GM19240 (cell line): ENCODE measurements at regions not wholly inside any gene's neighbourhood (a gene's known extent, or its start where the extent isn't known, plus 50 kb on each side); places are given as distances from the start of the nearest gene placed in this dataset.
"Not testable (repeated sequence)": the region's sequence is repeated elsewhere in the genome, so short reads cannot be mapped to it uniquely, and the experiment has no call there.

Experiments
- DNase-seq: peaks from one replicate; pipeline ENCODE4 v3.0.0; 2011; ENCODE audit warnings: low spot score; ENCODE audit not compliant: insufficient read length

DNA sequence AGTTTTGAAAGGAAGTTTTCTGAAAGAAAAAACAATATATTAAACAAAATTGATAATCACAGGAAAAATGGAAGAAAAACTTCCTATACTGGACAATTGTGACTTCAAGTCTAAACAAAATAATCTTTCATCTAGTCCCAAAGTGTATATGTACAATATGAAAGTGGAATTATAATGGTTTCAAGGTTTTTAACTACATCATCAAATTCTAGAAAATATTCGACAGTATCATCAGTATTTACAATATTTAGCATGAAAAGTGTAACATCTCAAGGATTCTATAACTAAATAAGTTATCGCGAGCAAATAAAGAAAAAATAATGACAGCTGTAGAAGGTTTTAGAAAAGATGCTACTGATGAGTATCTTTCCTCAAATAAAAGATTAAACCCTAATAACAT is 310.9 kb upstream of the LRFN5 start:
- DNase-seq = no peak

GRCh38 chr14:41289025-41289424 is 317.7 kb upstream of the LRFN5 start:
- DNase-seq = no peak

DNA sequence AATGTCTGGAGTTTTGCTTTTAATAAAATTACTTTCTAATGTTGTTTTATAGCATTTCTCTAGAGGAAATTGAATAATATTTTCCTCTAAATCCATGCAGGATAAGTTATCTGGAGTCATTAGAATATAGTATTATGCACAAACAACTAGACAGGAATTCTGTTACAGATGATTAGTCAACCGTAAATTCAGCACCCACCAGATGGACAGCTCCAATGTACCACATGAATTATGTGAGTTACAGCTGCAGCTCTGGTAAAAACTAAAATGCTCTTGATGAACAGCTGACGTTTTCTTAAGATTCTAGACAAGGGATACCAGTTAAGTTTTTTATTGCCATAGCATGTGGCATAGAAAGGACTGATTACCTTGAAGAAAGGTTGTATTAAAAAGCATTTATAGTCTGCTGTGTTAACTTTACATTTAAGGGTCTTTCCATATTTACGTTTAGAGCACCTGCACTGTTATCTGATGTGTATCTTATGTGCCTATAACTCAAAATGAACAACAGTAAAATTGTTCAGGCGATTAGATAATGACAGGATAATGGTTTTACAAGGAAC is 321.4 kb upstream of the LRFN5 start:
- DNase-seq = no peak

DNA sequence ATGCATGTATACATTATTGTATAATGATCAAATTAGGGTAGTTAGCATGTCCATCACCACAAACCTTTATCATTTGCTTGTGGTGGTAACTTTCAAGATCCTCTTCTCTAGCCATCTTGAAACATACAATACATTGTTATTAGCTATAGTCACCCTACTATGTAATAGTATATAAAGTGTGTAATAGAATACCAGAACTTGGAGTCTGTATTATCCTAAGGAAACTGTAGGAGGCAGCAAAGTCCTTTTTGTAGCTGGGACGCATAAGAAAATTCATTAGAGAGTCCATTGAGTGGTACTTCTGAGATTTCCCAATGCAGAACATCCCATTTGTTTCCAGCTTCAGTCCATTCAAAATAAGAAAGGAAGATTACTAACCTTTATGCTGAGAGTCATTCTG is 325.9 kb upstream of the LRFN5 start:
- DNase-seq = no peak

DNA sequence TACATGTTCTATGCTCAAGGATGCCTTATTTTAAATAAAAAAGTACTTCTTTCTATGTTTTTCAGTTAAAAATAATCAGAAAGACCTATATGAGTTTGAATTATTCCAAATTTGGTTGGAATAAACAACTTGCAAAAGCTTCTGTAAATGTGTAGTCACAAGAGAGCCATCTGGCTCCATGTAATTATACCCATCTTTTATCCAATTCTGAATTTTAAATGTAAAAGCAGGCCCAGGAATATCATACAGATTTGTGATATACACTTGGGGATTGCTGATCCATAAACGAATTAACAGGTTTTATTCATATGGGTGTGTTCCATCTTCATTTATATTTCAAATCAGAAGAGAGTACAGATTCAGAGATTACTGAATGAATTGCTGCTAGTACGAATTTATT is 329.2 kb upstream of the LRFN5 start:
- DNase-seq = no peak

- DNase-seq = no peak
Observed at GRCh38 chr14:41257476-41257875, 349.2 kb upstream of the LRFN5 start.

GRCh38 chr14:41235466-41235865 is 371.2 kb upstream of the LRFN5 start:
- no peak for DNase-seq

GRCh38 chr14:41230683-41231082 is 376.0 kb upstream of the LRFN5 start:
- DNase-seq = no peak

DNA sequence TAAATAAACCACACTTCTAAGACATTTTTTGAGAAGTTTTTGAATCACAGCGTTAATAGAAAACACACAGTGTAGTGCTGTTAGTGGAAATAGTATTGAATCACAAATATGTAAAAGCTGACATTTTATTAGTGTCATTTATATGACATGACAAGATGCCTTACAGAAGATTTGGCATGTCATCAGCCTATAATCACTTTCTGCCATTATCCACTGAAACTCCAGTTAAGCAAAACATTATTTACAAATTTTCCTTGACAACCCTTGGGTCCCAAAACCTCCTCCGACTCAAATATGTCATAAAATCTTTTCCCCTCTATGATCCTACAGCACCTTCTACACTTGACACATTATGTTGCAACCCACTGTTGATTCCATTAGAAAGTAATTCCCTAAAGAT is 376.9 kb upstream of the LRFN5 start:
- no peak for DNase-seq

GRCh38 chr14:41225433-41225832 is 381.2 kb upstream of the LRFN5 start:
- DNase-seq = no peak

DNA sequence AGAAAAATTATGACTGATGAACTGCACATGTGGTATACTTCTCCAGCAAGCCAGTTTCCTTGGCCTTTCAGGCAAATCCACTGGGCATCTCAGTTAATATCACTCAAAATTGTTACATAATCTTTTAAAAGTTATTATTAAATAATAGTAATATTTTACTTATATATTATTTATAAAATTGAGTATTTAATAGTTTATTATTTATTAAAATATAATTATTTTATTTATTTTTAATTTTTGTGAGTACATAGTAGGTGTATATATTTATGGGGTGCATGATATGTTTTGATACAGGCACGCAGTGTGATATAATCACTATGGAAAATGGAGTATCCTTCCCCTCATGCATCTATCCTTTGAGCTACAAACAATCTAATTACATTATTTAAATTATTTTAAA is 384.1 kb upstream of the LRFN5 start:
- DNase-seq = no peak

DNA sequence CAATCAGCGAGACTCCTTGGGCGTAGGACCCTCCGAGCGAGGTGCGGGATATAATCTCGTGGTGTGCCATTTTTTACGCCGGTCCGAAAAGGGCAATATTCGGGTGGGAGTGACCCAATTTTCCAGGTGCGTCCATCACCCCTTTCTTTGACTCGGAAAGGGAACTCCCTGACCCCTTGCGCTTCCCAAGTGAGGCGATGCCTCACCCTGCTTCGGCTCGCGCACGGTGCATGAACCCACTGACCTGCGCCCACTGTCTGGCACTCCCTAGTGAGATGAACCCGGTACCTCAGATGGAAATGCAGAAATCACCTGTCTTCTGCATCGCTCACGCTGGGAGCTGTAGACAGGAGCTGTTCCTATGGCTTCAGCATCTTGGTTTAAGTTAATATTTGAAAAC is 391.7 kb upstream of the LRFN5 start:
- not testable (repeated sequence) for DNase-seq

DNA sequence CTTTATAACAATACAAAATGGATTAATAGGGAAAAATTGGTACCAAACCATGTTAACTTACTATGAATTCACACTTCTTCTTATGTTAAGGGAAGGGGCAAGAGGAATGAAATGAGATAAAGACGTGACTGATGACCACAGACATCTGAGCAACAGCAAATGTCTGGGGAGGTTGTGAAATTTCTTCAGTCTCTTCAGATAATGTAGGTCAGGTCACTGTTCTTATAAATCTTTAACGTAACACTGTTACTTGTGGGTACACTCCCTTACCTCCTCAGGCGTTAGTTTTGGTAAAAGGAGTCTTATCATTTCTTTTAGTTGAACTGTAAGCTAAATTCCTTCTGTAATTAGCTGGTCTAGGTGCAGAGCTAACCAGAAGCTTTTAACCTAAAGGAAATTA is 405.0 kb upstream of the LRFN5 start:
- no peak for DNase-seq

GRCh38 chr14:41187868-41188267 is 418.8 kb upstream of the LRFN5 start:
- DNase-seq = no peak

- DNase-seq = no peak
Observed at GRCh38 chr14:41171045-41171444, 435.6 kb upstream of the LRFN5 start.

GRCh38 chr14:41167040-41167439 is 439.6 kb upstream of the LRFN5 start:
- no peak for DNase-seq

- no peak for DNase-seq
Observed at GRCh38 chr14:41154143-41154807, 452.4 kb upstream of the LRFN5 start.

DNA sequence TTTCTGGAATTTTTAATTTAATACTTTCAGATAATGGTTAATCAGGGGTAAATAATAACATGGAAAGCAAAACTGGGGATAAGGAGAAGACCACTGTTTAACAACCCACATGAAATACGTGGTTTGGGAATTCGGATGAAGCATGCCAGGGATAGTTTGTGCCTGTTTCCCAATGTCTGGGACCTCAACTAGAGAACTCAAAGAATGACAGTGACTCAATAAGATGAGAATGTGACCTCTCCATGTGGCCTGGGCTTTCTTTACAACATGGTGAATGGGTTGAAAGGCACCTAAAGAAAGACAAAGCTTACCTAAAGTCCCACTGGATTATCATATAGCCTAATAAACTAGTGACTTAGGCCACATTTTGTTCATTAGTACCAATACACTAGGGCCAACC is 460.3 kb upstream of the LRFN5 start:
- no peak for DNase-seq

GRCh38 chr14:41144370-41144769 is 462.3 kb upstream of the LRFN5 start:
- no peak for DNase-seq

DNA sequence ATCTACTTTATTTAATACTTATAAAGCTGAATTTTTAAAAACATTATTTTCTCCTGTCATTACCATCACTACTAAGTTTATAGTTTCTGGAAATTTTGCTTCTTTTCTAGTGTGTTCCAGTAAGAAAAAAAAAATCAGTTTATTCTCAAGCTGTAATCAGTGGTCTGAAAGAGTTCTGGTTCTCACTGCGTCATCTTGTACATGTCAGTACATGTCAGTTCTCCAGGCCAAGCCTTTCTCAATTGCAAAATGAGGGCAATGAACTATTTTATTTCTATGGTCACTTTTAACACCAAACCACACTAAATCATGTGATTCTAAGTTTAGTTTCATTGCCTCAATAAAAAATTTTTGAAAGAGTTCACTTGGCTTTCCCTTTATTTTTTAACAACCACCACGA is 468.9 kb upstream of the LRFN5 start:
- DNase-seq = no peak

DNA sequence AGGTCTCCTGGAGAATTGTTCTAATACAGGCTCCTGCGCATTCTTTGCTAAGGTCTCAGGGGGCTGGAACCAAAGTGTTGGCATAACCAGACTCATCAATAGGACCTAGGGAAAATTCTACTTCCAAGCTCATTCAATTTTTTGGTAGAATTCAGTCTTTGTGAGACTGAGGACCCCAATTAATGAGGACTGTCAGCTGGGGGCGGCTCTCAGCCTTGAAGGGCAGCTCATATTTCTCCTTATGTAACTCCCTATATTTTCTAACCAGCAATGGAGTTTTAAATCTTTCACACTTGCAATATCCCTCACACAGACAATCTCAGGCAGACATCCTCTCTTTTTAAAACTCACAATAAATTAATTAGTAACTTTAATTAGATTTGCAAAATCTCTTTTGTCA is 476.4 kb upstream of the LRFN5 start:
- DNase-seq = no peak

- no peak for DNase-seq
Observed at GRCh38 chr14:41120402-41120801, 486.3 kb upstream of the LRFN5 start.

- DNase-seq = no peak
Observed at GRCh38 chr14:41096131-41096530, 510.5 kb upstream of the LRFN5 start.

- DNase-seq = no peak
Observed at GRCh38 chr14:41087056-41087455, 519.6 kb upstream of the LRFN5 start.
